HG03175 (cell line): ENCODE measurements at regions not wholly inside any gene's neighbourhood (a gene's known extent, or its start where the extent isn't known, plus 50 kb on each side); places are given as distances from the start of the nearest gene placed in this dataset.
"Not testable (repeated sequence)": the region's sequence is repeated elsewhere in the genome, so short reads cannot be mapped to it uniquely, and the experiment has no call there.

Experiments used
- ATAC-seq: cut with Tn5 transposase; IDR thresholded peaks from one replicate; pipeline ENCODE4 v1.9.1; 2021; ENCODE audit warnings: mild to moderate bottlenecking, moderate library complexity; ENCODE audit not compliant: unreplicated experiment

DNA sequence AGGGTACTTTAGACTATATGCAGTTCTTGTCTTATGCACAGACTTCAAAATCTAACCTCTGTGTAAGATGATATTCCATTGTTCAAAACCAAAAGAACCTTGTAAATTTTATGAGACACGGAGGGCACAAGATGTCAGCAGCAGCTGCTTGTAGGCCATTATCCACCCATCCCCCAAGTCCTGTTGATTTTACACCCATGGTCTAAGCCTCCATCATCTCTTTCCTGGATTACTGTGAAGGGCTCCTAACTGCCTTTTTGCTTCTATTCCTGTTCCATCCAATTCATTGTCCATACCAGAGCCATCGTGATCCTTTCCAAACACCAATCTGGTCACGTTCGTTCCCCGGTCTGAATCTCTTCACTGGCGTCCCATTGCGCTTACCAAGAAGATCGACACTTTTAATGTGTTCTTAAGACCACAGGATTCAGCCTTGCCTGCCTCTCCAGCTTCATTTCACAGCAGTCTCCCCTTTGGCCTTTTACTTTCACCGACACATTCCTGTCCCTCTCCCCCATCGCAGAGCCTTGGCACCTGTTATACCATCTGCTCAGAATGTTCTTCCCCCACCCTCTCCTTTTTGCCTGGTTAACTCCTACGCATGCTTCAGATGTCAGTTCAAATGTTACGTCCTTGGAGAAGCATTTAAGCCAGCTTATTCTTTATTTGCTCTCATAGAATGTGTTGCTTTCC, 107.3 kb upstream of the POU3F1 start:
- no peak for ATAC-seq

DNA sequence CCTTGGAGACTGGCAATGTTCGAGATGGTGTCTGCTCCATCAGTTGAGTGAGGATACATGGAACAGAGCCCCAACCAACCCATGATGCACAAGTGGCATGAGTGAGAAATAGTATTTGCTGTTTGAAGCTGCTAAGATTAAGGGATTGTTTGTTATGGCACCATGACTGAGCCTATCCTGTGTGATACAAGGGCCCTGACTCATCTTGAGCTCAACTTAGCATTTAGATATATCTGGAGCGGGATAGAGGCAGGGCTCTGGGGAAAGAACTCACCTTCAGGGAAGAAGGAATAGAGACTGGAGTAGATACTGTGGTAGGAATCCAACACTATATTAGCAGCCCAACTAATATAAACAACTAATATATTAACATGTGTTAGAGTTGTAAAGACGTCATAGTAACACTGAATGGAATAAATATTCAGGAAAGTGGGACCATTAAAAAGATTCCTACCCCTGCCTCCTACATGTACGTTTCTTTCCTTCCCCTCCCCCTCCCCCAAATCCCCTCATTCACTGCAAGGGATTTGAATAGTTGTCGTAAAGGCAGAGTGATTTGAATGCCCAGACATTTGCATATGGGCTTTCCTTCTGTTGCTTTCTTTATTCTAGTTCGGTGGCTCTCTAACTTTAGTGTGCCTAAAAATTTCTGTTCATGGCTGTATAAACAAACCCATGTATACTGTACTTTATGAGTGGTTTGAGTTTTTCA, 106.6 kb upstream of the POU3F1 start:
- no peak for ATAC-seq

GRCh38 chr1:38152351-38153065, 105.9 kb upstream of the POU3F1 start:
- peak; percentile 55 for ATAC-seq

- no peak for ATAC-seq
Observed at GRCh38 chr1:38151399-38151798, 104.8 kb upstream of the POU3F1 start.

DNA sequence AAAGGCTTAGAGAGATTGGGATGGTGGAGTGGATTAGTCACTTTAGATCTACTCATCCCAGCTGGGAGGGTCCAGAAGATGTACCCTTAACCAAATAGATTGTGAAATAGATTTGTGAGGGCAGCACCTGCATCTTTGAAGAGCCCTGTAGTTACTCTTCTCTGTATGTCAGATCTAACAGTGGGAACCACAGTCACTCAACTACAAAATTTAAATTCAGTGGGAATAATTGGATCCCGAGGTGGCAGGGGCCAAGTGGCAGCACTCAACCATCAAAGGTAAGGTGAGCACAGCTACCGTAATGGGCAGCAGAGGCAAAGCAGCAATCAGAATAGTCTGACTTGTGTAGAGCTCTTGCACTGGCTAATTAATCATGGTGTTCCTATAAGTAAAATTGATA, 99.5 kb upstream of the POU3F1 start:
- not testable (repeated sequence) for ATAC-seq

- ATAC-seq, result no peak
Observed at GRCh38 chr1:38142606-38143005, 96.0 kb upstream of the POU3F1 start.

DNA sequence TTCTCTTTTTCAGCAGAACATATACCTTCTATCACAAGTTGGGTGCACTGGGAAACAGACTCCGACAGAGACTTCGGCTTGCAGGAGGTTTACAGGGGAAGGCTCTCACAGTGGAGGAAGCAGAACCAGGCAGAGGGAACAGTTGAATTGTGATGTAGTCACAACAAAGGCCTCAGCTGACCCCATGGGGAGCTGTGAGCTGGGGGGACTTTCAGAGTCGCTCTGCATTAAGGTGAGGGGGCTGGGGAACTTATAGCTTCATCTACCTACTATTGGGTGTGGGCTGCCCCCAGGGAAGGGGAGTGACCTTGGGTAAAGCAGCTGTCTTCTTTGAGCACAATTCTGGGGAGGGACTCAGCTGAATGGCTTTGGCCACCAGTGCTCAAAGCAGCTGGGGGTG, 94.9 kb upstream of the POU3F1 start:
- no peak for ATAC-seq

DNA sequence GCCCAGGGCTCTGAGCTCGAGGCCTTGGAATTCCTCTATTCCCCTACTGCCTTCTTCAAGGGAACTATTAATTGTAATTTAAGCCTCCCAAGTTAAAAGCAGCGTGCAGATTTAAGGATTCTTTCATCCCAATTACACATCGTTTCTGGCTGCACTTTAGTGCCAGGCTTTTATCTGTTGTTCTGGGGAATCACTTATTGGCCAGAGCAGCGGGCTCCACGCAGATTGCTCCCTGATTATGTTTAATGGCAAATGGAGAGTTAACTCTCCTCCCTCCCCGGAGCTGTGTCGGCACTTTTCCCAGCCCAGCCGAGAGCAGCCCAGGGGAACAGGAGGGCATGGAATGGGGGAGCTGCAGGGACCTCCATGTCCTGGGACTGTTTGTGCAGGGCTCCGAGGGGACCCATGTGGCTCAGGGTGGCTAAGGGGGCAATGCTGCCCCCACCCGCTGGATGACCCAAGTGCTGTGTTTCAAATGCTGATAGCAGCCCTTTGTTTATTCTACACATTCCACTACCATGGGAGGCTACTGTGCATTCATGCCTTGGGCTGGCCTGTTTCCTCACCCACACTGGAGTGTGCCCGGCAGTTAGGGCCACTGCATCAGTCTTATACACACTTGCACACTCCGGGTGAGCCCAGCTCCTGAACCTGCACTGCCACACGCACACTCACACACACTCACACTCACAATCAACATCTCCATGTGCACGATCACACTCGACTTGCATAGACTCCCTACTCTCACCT, 93.3 kb upstream of the POU3F1 start:
- no peak for ATAC-seq

DNA sequence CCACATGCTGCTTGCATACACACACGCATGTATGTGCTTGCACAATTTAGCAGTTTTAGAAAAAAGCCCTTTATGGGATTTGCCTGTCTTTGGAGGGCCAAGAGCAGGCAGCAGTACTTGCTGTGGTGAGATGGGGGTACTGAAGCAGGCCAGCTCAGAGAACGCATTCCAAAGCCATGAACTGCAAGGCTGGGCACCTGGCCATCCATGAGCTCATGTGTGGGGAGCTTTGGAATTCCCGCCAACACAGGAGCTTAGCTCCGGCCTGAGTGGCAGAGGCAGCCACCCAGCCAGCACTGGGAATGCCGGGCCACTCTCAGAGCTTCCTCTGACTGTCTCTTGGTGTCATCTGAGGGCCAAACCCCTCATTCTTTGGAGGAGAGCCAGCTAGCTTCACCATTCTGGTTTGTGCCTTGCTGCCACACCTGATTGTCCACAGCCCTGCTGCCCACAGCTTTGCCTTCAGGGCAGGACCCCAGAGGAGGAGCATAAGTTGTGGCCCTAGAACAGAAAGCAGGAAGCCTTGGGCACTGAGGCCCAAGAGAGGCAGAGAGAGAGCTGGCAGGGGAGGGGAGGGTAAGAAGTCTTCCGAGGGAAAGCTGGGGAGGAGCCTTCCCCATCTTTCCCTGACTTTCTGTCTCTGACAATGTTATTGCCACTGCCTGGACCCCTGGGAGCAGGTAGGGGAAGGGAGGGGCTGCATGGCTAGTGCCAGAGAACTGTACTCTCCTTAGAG, 92.1 kb upstream of the POU3F1 start:
- ATAC-seq, result no peak

DNA sequence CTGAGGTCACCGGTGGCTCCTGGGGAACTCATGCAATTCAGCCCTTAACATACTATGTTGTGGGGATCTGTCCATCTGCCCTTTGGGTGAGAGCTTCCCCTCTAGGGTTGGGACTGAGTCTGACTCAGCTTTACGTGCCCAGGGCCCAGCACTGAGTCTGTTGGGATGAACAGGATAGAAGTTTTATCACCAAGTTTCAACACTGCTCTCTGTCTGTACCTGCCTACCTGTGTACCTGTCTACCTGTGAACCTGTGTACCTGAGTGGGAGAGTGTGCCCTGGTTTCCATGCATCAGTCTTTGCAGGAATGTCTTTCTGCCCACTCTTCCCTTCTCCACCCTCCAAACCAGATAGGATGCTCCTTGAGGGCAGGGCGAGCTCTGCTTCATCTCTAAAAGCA, 90.6 kb upstream of the POU3F1 start:
- ATAC-seq, result no peak

DNA sequence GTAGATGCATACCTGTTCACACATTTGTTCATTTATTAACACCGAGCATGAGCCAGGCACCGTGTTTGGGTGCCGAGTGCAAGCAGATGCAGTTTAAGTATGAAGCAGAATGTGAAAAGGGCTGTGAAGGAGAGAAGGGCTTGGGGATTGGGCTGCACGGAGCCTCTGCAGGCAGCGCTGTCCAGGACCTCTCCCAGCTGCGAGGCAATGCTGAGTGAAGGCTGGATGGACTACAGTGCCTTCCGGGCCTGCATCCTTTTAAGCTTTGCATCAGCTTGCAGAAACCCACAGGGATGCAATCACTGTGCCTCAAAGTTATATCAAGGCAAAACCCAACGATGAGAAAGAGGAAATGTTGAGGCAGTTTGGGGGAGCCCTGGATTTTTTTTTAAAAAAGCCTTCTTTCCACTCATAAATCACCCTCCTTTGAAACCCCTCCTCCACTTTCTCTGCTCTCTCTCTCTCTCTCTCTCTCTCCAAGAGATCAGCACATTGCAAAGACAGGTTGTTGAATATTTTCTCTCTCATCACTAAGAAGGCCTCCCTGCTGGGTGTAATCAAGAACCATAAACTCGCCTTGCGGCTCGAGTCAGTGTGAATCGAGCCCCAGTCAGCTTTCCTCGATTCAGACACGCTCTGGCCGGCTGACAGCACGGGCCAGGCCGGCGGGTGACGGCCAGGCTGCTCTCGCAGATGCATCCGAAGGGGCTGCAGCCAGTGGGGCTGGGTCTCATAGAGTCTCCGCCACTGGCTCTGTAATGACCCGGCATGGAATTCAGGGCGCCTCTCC, 89.2 kb upstream of the POU3F1 start:
- no peak for ATAC-seq

- ATAC-seq, result no peak
Observed at GRCh38 chr1:38134294-38134755, 87.7 kb upstream of the POU3F1 start.

DNA sequence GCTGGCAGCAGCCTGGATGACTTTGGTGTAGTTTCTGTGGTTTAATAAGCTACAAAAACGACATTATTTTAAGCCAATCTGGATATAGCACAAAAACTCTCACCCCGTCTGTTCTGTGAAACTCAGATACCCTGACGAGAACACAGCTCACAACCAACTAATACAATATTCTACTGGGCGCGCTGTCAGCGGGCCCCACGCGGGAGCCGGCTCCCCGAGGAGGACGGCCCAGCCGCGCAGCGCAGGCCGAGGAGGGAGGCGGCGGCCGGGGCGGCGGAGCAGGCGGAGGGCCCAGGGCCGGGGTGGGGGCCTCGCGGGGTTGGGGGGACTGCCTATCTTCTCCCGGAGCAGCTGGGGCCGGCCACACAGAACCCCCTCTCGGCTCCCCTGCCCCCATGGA, 87.2 kb upstream of the POU3F1 start:
- no peak for ATAC-seq

- ATAC-seq, result no peak
Observed at GRCh38 chr1:38133304-38133703, 86.7 kb upstream of the POU3F1 start.

GRCh38 chr1:38132681-38133080, 86.1 kb upstream of the POU3F1 start:
- ATAC-seq, result no peak

- no peak for ATAC-seq
Observed at GRCh38 chr1:38131024-38131585, 84.5 kb upstream of the POU3F1 start.

- ATAC-seq, result no peak
Observed at GRCh38 chr1:38129971-38130370, 83.4 kb upstream of the POU3F1 start.

GRCh38 chr1:38129473-38129872, 82.9 kb upstream of the POU3F1 start:
- ATAC-seq, result no peak

GRCh38 chr1:38128926-38129453, 82.4 kb upstream of the POU3F1 start:
- ATAC-seq, result no peak
